ENCODE measurements at regions not wholly inside any gene's neighbourhood (a gene's known extent, or its start where the extent isn't known, plus 50 kb on each side); places are given as distances from the start of the nearest gene placed in this dataset.

DNA sequence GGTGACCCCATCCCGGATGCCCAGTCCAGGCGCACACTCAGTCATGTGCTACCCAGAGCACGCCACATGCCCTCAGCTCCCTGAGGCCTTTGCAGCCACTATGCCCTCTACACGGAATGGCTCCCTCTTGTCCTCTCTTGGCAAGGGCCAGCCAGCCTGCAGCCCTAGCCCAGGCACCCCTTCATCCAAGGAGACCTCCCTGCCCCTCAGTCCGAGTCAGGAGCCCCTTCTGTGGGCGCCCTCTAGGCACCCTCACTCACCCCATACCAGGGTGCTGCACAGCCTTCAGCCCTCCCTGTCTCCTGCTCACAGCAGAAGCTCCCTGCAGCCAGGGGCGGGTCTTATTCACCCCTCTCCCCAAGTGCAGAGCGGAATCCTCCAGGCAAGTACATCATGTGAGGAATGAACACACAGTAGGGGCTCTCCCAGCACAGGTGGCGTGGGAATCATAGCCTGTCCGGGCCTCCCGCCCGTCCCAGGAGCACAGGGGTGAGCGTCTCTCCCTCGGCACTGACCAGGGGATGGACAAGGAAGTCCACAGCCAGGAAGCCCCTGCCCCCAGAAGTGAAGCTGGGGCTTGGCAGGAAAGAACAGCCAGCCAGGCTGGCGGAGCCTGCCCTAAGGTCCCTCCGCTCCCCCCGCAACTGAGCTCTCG is 186.9 kb downstream of the RBFOX3 start:
- no peak overlapping the region for H3K4me3 ChIP-seq (replicated peaks in 1 of 2; ENCODE audit: low read depth in 1 of 2, low read length in 2 of 2)
- H3K79me2 ChIP-seq (ENCODE audit: insufficient read depth, low read length), result no peaks in the 10 kb centered on the region
- POLR2A ChIA-PET, result no interaction called here
- no peaks in the 10 kb centered on the region for H3K9me2 ChIP-seq (ENCODE audit: insufficient read depth)
- no TSS peak for BruUV-seq (replicated peaks)
- no peaks in the 10 kb centered on the region for H3K36me3 ChIP-seq (ENCODE audit: control insufficient read depth in 1 of 2, insufficient read depth in 2 of 2, low read length in 2 of 2)
- H2AFZ ChIP-seq (ENCODE audit: low read depth, low read length, poor library complexity, severe bottlenecking), result no peak overlapping the region
- H3K4me2 ChIP-seq (ENCODE audit: low read length), result no peak overlapping the region
- H3K4me1 ChIP-seq (ENCODE audit: control insufficient read depth in 1 of 2, insufficient read depth in 2 of 2, low read length in 2 of 2), result peaks cover 10 to 16% of the 10 kb centered on the region in 2 experiments
- H3K9ac ChIP-seq (ENCODE audit: low read length), result no peak overlapping the region
- intact Hi-C loops (cut with micrococcal nuclease), result no loop called here
- H4K20me1 ChIP-seq (ENCODE audit: insufficient read depth), result no peaks in the 10 kb centered on the region
- CTCF ChIA-PET, result no interaction called here
- ATAC-seq, result no peak
- peaks cover 8% of the 10 kb centered on the region; the same call in 1 of the 2 replicates for H3K27me3 ChIP-seq (ENCODE audit: insufficient read depth, low read length)
- no peaks in the 10 kb centered on the region for H3K9me3 ChIP-seq (ENCODE audit: control insufficient read depth in 1 of 2, insufficient read depth in 1 of 2, low read depth in 1 of 2, low read length in 2 of 2)
- no peak overlapping the region for H3K27ac ChIP-seq (ENCODE audit: low read depth, low read length)
- DNase-seq (ENCODE audit: low read depth, low spot score), result no peak
- TF ChIP-seq SP1 (IDR thresholded peaks at IDR 0.05; ENCODE audit: low read depth), result no peak
- no peak for TF ChIP-seq ZFX (IDR thresholded peaks at IDR 0.05)
- no peak for TF ChIP-seq EZH2phosphoT487 (IDR thresholded peaks at IDR 0.05; ENCODE audit: borderline replicate concordance)
- TF ChIP-seq CTCF (IDR thresholded peaks at IDR 0.05 in 2 of 3, conservative IDR thresholded peaks at IDR 0.05 in 1 of 3; ENCODE audit: borderline replicate concordance in 1 of 3, insufficient read depth in 1 of 3, low read depth in 2 of 3, low read length in 2 of 3), result no peak
- no peak for TF ChIP-seq POLR2AphosphoS5 (IDR thresholded peaks at IDR 0.05; ENCODE audit: low read depth, low read length)
- TF ChIP-seq RAD21 (IDR thresholded peaks at IDR 0.05; ENCODE audit: low read depth), result no peak
- no peak for TF ChIP-seq SIN3A (IDR thresholded peaks at IDR 0.05; ENCODE audit: low read depth)
- TF ChIP-seq FOSL1 (IDR thresholded peaks at IDR 0.05; ENCODE audit: low read depth), result no peak
- TF ChIP-seq POLR2A (IDR thresholded peaks at IDR 0.05; ENCODE audit: borderline replicate concordance, extremely low read depth, insufficient read depth, insufficient read length), result no peak
- TF ChIP-seq, protein P1, sequence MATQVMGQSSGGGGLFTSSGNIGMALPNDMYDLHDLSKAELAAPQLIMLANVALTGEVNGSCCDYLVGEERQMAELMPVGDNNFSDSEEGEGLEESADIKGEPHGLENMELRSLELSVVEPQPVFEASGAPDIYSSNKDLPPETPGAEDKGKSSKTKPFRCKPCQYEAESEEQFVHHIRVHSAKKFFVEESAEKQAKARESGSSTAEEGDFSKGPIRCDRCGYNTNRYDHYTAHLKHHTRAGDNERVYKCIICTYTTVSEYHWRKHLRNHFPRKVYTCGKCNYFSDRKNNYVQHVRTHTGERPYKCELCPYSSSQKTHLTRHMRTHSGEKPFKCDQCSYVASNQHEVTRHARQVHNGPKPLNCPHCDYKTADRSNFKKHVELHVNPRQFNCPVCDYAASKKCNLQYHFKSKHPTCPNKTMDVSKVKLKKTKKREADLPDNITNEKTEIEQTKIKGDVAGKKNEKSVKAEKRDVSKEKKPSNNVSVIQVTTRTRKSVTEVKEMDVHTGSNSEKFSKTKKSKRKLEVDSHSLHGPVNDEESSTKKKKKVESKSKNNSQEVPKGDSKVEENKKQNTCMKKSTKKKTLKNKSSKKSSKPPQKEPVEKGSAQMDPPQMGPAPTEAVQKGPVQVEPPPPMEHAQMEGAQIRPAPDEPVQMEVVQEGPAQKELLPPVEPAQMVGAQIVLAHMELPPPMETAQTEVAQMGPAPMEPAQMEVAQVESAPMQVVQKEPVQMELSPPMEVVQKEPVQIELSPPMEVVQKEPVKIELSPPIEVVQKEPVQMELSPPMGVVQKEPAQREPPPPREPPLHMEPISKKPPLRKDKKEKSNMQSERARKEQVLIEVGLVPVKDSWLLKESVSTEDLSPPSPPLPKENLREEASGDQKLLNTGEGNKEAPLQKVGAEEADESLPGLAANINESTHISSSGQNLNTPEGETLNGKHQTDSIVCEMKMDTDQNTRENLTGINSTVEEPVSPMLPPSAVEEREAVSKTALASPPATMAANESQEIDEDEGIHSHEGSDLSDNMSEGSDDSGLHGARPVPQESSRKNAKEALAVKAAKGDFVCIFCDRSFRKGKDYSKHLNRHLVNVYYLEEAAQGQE (IDR thresholded peaks at IDR 0.05; ENCODE audit: low read depth), result no peak
- TF ChIP-seq SRF (IDR thresholded peaks at IDR 0.05; ENCODE audit: low read depth), result no peak
- no peak for TF ChIP-seq TCF7L2 (IDR thresholded peaks at IDR 0.05; ENCODE audit: borderline replicate concordance, extremely low read depth, insufficient read depth, insufficient read length)
- TF ChIP-seq MAX (IDR thresholded peaks at IDR 0.05), result no peak
- TF ChIP-seq CBX3 (IDR thresholded peaks at IDR 0.05; ENCODE audit: low read depth), result no peak
- no peak for TF ChIP-seq ZNF274 (IDR thresholded peaks at IDR 0.05; ENCODE audit: low read depth, low read length)
- RAD21 ChIA-PET (ENCODE audit: low non-redundant PET in 1 of 2, low total read pairs in 2 of 2, uncharacterized antibody in 2 of 2, unreplicated experiment in 2 of 2), result no interaction called here
